Naive thymus-derived CD4-positive, alpha-beta T cell (primary cell): ENCODE measurements at regions not wholly inside any gene's neighbourhood (a gene's known extent, or its start where the extent isn't known, plus 50 kb on each side); places are given as distances from the start of the nearest gene placed in this dataset.

Source experiments
- ATAC-seq: fragments of 150-1000 bp; cut with Tn5 transposase; 2 replicates; pipeline ENCODE4 v1.10.0; 2021; ENCODE audit warnings: mild to moderate bottlenecking, moderate library complexity
- CTCF ChIA-PET: fragments of 350-600 bp; sonication (Branson Sonifier 250); formaldehyde crosslinking; loops from one replicate; lab custom pipeline; 2021; ENCODE audit warnings: antibody characterized with exemption; lab: Charles Lee
- POLR2A ChIA-PET: fragments of 350-600 bp; sonication (Branson Sonifier 250); formaldehyde crosslinking; loops from one replicate; lab custom pipeline; 2021; ENCODE audit warnings: antibody characterized with exemption, inconsistent platforms; lab: Charles Lee
- DNase-seq, 9 donors: peaks; one replicate each; pipeline versions ENCODE4 v3.0.0 to v3.0.0-alpha.2; 2020 to 2022; ENCODE audit warnings: mixed read lengths in 1 of 9
- H3K27ac ChIP-seq: one replicate; pipeline ENCODE4 v1.7.0; 2013; ENCODE audit warnings: mild to moderate bottlenecking, low read depth, low read length, moderate library complexity
- H3K27me3 ChIP-seq, 2 donors: one replicate each; pipeline ENCODE4 v1.7.0; 2013; ENCODE audit warnings: low read length in 2 of 2, mild to moderate bottlenecking in 2 of 2, moderate library complexity in 2 of 2; ENCODE audit not compliant: control insufficient read depth in 2 of 2, insufficient read depth in 2 of 2
- H3K36me3 ChIP-seq, 3 experiments: 1 replicate in 2 of 3; 2 replicates in 1 of 3; pipeline ENCODE4 v1.7.0; 2013; ENCODE audit warnings: low read length in 3 of 3, mild to moderate bottlenecking in 3 of 3, moderate library complexity in 1 of 3; ENCODE audit not compliant: insufficient read depth in 3 of 3, control insufficient read depth in 2 of 3
- H3K4me1 ChIP-seq, 2 donors: one replicate each; pipeline ENCODE4 v1.7.0; 2013; ENCODE audit warnings: low read length in 2 of 2, mild to moderate bottlenecking in 2 of 2, moderate library complexity in 1 of 2; ENCODE audit not compliant: control insufficient read depth in 2 of 2, insufficient read depth in 2 of 2
- H3K4me3 ChIP-seq: 2 replicates; pipeline ENCODE4 v1.7.0; 2013; ENCODE audit warnings: mild to moderate bottlenecking, low read length
- H3K9me3 ChIP-seq, 3 experiments: 1 replicate in 2 of 3; 2 replicates in 1 of 3; pipeline ENCODE4 v1.7.0; 2013; ENCODE audit warnings: low read length in 3 of 3; ENCODE audit not compliant: control insufficient read depth in 2 of 3
- H3K27ac Mint-ChIP-seq, 9 donors: one replicate each; pipeline ENCODE4 v1.8.0; 2020 to 2022; ENCODE audit warnings: mixed read lengths in 9 of 9, mild to moderate bottlenecking in 8 of 9, moderate library complexity in 5 of 9, inconsistent platforms in 2 of 9
- H3K27me3 Mint-ChIP-seq, 5 donors: one replicate each; pipeline ENCODE4 v1.8.0; 2021 to 2022; ENCODE audit warnings: mixed read lengths in 5 of 5, mild to moderate bottlenecking in 1 of 5
- H3K36me3 Mint-ChIP-seq, 5 donors: one replicate each; pipeline ENCODE4 v1.8.0; 2020 to 2022; ENCODE audit warnings: mixed read lengths in 5 of 5, mild to moderate bottlenecking in 3 of 5, inconsistent platforms in 1 of 5
- H3K4me1 Mint-ChIP-seq, 7 donors: one replicate each; pipeline ENCODE4 v1.8.0; 2020 to 2022; ENCODE audit warnings: mixed read lengths in 7 of 7, mild to moderate bottlenecking in 3 of 7, inconsistent platforms in 1 of 7
- H3K4me3 Mint-ChIP-seq, 10 donors: one replicate each; pipeline ENCODE4 v1.8.0; 2020 to 2022; ENCODE audit warnings: mild to moderate bottlenecking in 10 of 10, mixed read lengths in 10 of 10, moderate library complexity in 6 of 10, inconsistent platforms in 2 of 10
- H3K9me3 Mint-ChIP-seq, 11 donors: one replicate each; pipeline ENCODE4 v1.8.0; 2020 to 2022; ENCODE audit warnings: mixed read lengths in 11 of 11, mild to moderate bottlenecking in 4 of 11, inconsistent platforms in 1 of 11, moderate library complexity in 1 of 11
- intact Hi-C, 2 donors: fragments of 100-400 bp; cut with micrococcal nuclease; formaldehyde crosslinking; loops; one replicate each; pipeline ENCODE4 v1.15.1; 2023

- H3K9me3 Mint-ChIP-seq, result peaks cover 0 to 12% (median 0%) of the 10 kb centered on the region in 11 donors
- H3K27ac Mint-ChIP-seq, result peak overlapping the region in 1 of 9 donors; percentile 16
- peaks cover 0 to 8% of the 10 kb centered on the region in 2 donors for H3K4me1 ChIP-seq
- H3K36me3 Mint-ChIP-seq, result peaks cover 0 to 9% (median 0%) of the 10 kb centered on the region in 5 donors
- H3K36me3 ChIP-seq, result no peaks in the 10 kb centered on the region
- no peaks in the 10 kb centered on the region for H3K27me3 Mint-ChIP-seq
- H3K27ac ChIP-seq, result no peak overlapping the region
- DNase-seq, result no peak
- no peak overlapping the region for H3K4me3 Mint-ChIP-seq
- intact Hi-C loops, result loop anchor here (2.0 to 5.0 kb wide), 3 partner anchors 40 to 111 kb away; no protein-coding TSS in a partner anchor
- no peak for ATAC-seq
- no peaks in the 10 kb centered on the region for H3K9me3 ChIP-seq
- H3K4me3 ChIP-seq, result no peak overlapping the region
- H3K27me3 ChIP-seq, result no peaks in the 10 kb centered on the region
- peaks cover 2 to 46% (median 30%) of the 10 kb centered on the region in 7 donors for H3K4me1 Mint-ChIP-seq
- CTCF ChIA-PET, result no interaction called here
- POLR2A ChIA-PET, result interaction anchor here (0.6 kb wide), 1 partner anchor 74 kb away, joined by 4 read pairs; no protein-coding TSS in a partner anchor
Measured at GRCh38 chrX:148271263-148271662, 229.2 kb upstream of the AFF2 start.

GRCh38 chrX:148281920-148282319, 218.5 kb upstream of the AFF2 start:
- H3K9me3 ChIP-seq, result no peaks in the 10 kb centered on the region
- Mint-ChIP-seq H3K4me3 (peak overlapping the region; percentile 1 to 60 (median 26)), H3K4me1 (peaks cover 14 to 56% (median 44%) of the 10 kb centered on the region in 7 donors), H3K9me3 (peaks cover 0 to 8% (median 1%) of the 10 kb centered on the region in 11 donors), H3K27ac (peak overlapping the region in 7 of 9 donors; percentile 1 to 88 (median 79)), H3K27me3 (no peaks in the 10 kb centered on the region), H3K36me3 (peaks cover 0 to 13% (median 0%) of the 10 kb centered on the region in 5 donors)
- H3K36me3 ChIP-seq, result no peaks in the 10 kb centered on the region
- ChIA-PET CTCF (no interaction called here), POLR2A (no interaction called here)
- no peak overlapping the region for H3K27ac ChIP-seq
- intact Hi-C loops, result loop anchor here in 1 of 2 donors (1.0 kb wide), 1 partner anchor 99 kb away; no protein-coding TSS in a partner anchor
- peaks cover 0 to 28% of the 10 kb centered on the region in 2 donors for H3K4me1 ChIP-seq
- no peak for DNase-seq
- H3K4me3 ChIP-seq, result no peak overlapping the region
- no peak for ATAC-seq
- no peaks in the 10 kb centered on the region for H3K27me3 ChIP-seq

- Histone ChIP-seq H3K9me3 (no peaks in the 10 kb centered on the region), H3K4me3 (no peak overlapping the region), H3K27ac (no peak overlapping the region), H3K27me3 (no peaks in the 10 kb centered on the region), H3K4me1 (peaks cover 0 to 28% of the 10 kb centered on the region in 2 donors), H3K36me3 (no peaks in the 10 kb centered on the region)
- peak in 6 of 9 donors; percentile 5 to 39 (median 14) for DNase-seq
- Mint-ChIP-seq H3K4me1 (peaks cover 14 to 50% (median 39%) of the 10 kb centered on the region in 7 donors), H3K4me3 (peak overlapping the region in 7 of 10 donors; percentile 1 to 60 (median 46)), H3K36me3 (peaks cover 0 to 7% (median 0%) of the 10 kb centered on the region in 5 donors), H3K27me3 (no peaks in the 10 kb centered on the region), H3K27ac (peak overlapping the region; percentile 24 to 88 (median 55)), H3K9me3 (peaks cover 0 to 4% (median 0%) of the 10 kb centered on the region in 11 donors)
- POLR2A ChIA-PET, result no interaction called here
- intact Hi-C loops, result loop anchor here in 1 of 2 donors (1.0 kb wide), 1 partner anchor 99 kb away; no protein-coding TSS in a partner anchor
- no peak for ATAC-seq
- CTCF ChIA-PET, result no interaction called here
Measured at GRCh38 chrX:148282504-148282903, 217.9 kb upstream of the AFF2 start.

- H3K27ac Mint-ChIP-seq, result peak overlapping the region in 3 of 9 donors; percentile 42 to 86 (median 82)
- H3K9me3 Mint-ChIP-seq, result peaks cover 0 to 4% (median 0%) of the 10 kb centered on the region in 11 donors
- Histone ChIP-seq H3K4me3 (no peak overlapping the region), H3K36me3 (no peaks in the 10 kb centered on the region), H3K27ac (no peak overlapping the region), H3K9me3 (no peaks in the 10 kb centered on the region), H3K27me3 (no peaks in the 10 kb centered on the region), H3K4me1 (peaks cover 0 to 28% of the 10 kb centered on the region in 2 donors)
- no peaks in the 10 kb centered on the region for H3K27me3 Mint-ChIP-seq
- no peak overlapping the region for H3K4me3 Mint-ChIP-seq
- H3K36me3 Mint-ChIP-seq, result peaks cover 0 to 2% (median 0%) of the 10 kb centered on the region in 5 donors
- peaks cover 14 to 46% (median 39%) of the 10 kb centered on the region in 7 donors for H3K4me1 Mint-ChIP-seq
- intact Hi-C loops, result no loop called here
- no peak for DNase-seq
- ChIA-PET CTCF (no interaction called here), POLR2A (no interaction called here)
- ATAC-seq, result no peak
Measured at GRCh38 chrX:148284056-148284455, 216.4 kb upstream of the AFF2 start.

GRCh38 chrX:148284821-148285220, 215.6 kb upstream of the AFF2 start:
- peaks cover 0 to 2% (median 0%) of the 10 kb centered on the region in 5 donors for H3K36me3 Mint-ChIP-seq
- no peak overlapping the region for H3K27ac ChIP-seq
- intact Hi-C loops, result no loop called here
- POLR2A ChIA-PET, result no interaction called here
- peaks cover 0 to 28% of the 10 kb centered on the region in 2 donors for H3K4me1 ChIP-seq
- no peak for ATAC-seq
- no peaks in the 10 kb centered on the region for H3K27me3 ChIP-seq
- DNase-seq, result no peak
- H3K4me1 Mint-ChIP-seq, result peaks cover 14 to 41% (median 38%) of the 10 kb centered on the region in 7 donors
- no peak overlapping the region for H3K27ac Mint-ChIP-seq
- CTCF ChIA-PET, result no interaction called here
- H3K36me3 ChIP-seq, result no peaks in the 10 kb centered on the region
- no peaks in the 10 kb centered on the region for H3K9me3 ChIP-seq
- no peak overlapping the region for H3K4me3 ChIP-seq
- H3K27me3 Mint-ChIP-seq, result no peaks in the 10 kb centered on the region
- H3K9me3 Mint-ChIP-seq, result peaks cover 0 to 4% (median 0%) of the 10 kb centered on the region in 11 donors
- H3K4me3 Mint-ChIP-seq, result no peak overlapping the region

- no peaks in the 10 kb centered on the region for H3K27me3 Mint-ChIP-seq
- DNase-seq (no peak), ATAC-seq (no peak)
- Histone ChIP-seq H3K4me3 (no peak overlapping the region), H3K36me3 (no peaks in the 10 kb centered on the region), H3K27ac (no peak overlapping the region), H3K27me3 (no peaks in the 10 kb centered on the region), H3K4me1 (peaks cover 0 to 3% of the 10 kb centered on the region in 2 donors), H3K9me3 (no peaks in the 10 kb centered on the region)
- no peak overlapping the region for H3K27ac Mint-ChIP-seq
- H3K36me3 Mint-ChIP-seq, result no peaks in the 10 kb centered on the region
- no peak overlapping the region for H3K4me3 Mint-ChIP-seq
- peaks cover 0 to 2% (median 0%) of the 10 kb centered on the region in 11 donors for H3K9me3 Mint-ChIP-seq
- CTCF ChIA-PET, result no interaction called here
- POLR2A ChIA-PET, result no interaction called here
- H3K4me1 Mint-ChIP-seq, result peaks cover 0 to 13% (median 11%) of the 10 kb centered on the region in 7 donors
- intact Hi-C loops, result no loop called here
Measured at GRCh38 chrX:148288451-148288850, 212.0 kb upstream of the AFF2 start.

- no peaks in the 10 kb centered on the region for H3K27me3 Mint-ChIP-seq
Measured at GRCh38 chrX:148290041-148290440, 210.4 kb upstream of the AFF2 start.

More at GRCh38 chrX:148290041-148290440, 210.4 kb upstream of the AFF2 start:
- Histone ChIP-seq H3K27ac (no peak overlapping the region), H3K36me3 (no peaks in the 10 kb centered on the region), H3K4me1 (no peaks in the 10 kb centered on the region), H3K27me3 (no peaks in the 10 kb centered on the region), H3K9me3 (no peaks in the 10 kb centered on the region), H3K4me3 (no peak overlapping the region)
- CTCF ChIA-PET, result no interaction called here
- intact Hi-C loops, result no loop called here
- ATAC-seq, result no peak
- H3K4me3 Mint-ChIP-seq, result no peak overlapping the region
- H3K27ac Mint-ChIP-seq, result no peak overlapping the region
- no peak for DNase-seq
- peaks cover 0 to 2% (median 0%) of the 10 kb centered on the region in 11 donors for H3K9me3 Mint-ChIP-seq
- H3K4me1 Mint-ChIP-seq, result peaks cover 0 to 8% (median 8%) of the 10 kb centered on the region in 7 donors
- POLR2A ChIA-PET, result no interaction called here
- H3K36me3 Mint-ChIP-seq, result no peaks in the 10 kb centered on the region
